GM12891 (cell line): ENCODE measurements at regions not wholly inside any gene's neighbourhood (a gene's known extent, or its start where the extent isn't known, plus 50 kb on each side); places are given as distances from the start of the nearest gene placed in this dataset.

ENCODE experiments used
- POLR2A ChIP-seq: IDR thresholded peaks from 2 replicates; pipeline ENCODE4 v1.6.1; 2011; ENCODE audit warnings: low read depth, low read length, control low read depth
- POLR2AphosphoS5 ChIP-seq: IDR thresholded peaks from 2 replicates; pipeline ENCODE4 v1.6.1; 2011; ENCODE audit warnings: low read depth, low read length, control low read depth
- POU2F2 ChIP-seq: IDR thresholded peaks from 2 replicates; pipeline ENCODE4 v1.6.1; 2011; ENCODE audit warnings: low read depth, mild to moderate bottlenecking, control low read depth, low read length, moderate library complexity
- TAF1 ChIP-seq: IDR thresholded peaks from 2 replicates; pipeline ENCODE4 v1.6.1; 2011; ENCODE audit warnings: low read depth, low read length, control low read depth

- no peak for TF ChIP-seq POLR2AphosphoS5
- no peak for TF ChIP-seq POU2F2
- TF ChIP-seq POLR2A: no peak
- TF ChIP-seq TAF1: no peak
Observed at GRCh38 chr11:80054582-80055165, 613.8 kb upstream of the TENM4 start.
